Pancreas (tissue), 10 donors: ENCODE measurements at regions not wholly inside any gene's neighbourhood (a gene's known extent, or its start where the extent isn't known, plus 50 kb on each side); places are given as distances from the start of the nearest gene placed in this dataset.
A peak's percentile ranks its signal among the peaks of the same experiment; 100 is the strongest.

Experiments used
- ATAC-seq, 4 donors: fragments of 200-7000 bp; cut with Tn5 transposase; one replicate each; pipeline versions ENCODE4 v1.8.0 to v1.9.1; 2020; ENCODE audit warnings: mild to moderate bottlenecking in 4 of 4, moderate library complexity in 4 of 4
- DNase-seq, 6 donors: peaks; one replicate each; pipeline ENCODE4 v3.0.0-alpha.2; 2020
- FAIRE-seq: peaks from 2 replicates; lab custom pipeline; 2012; peaks lifted over from hg19 to GRCh38; lab: Jason Lieb, UNC
- H3K27ac ChIP-seq, 4 donors: fragments of 200-600 bp; sonication (generic); 1 replicate in 3 of 4; 2 replicates in 1 of 4; pipeline versions ENCODE4 v1.5.0 to v1.8.0; 2020
- H3K27me3 ChIP-seq, 4 donors: fragments of 200-600 bp; one replicate each; pipeline ENCODE4 v1.8.0; 2021
- H3K36me3 ChIP-seq, 3 donors: fragments of 200-600 bp; sonication (generic) in 1 of 3; one replicate each; pipeline versions ENCODE4 v1.5.0 to v1.8.0; 2020 to 2021
- H3K4me1 ChIP-seq, 3 donors: fragments of 200-600 bp; one replicate each; pipeline ENCODE4 v1.8.0; 2021
- H3K4me3 ChIP-seq, 4 donors: fragments of 200-600 bp; sonication (generic) in 2 of 4; one replicate each; pipeline versions ENCODE4 v1.5.0 to v1.8.0; 2020 to 2021
- H3K9me3 ChIP-seq, 4 donors: fragments of 200-600 bp; one replicate each; pipeline ENCODE4 v1.8.0; 2021
- WGBS, 2 donors: extraction: QIAGEN DNeasy Blood & Tissue Kit; methylation state at CpG; one replicate each; pipeline ENCODE4 v1.1.7; 2013; 5-methylcytosine and 5-hydroxymethylcytosine counted together
- intact Hi-C, 3 donors: fragments of 100-400 bp; cut with DNase I; formaldehyde crosslinking; loops; one replicate each; pipeline versions ENCODE4 v1.11.1 to v1.14.2; 2022
- TF ChIP-seq, protein P1 (sequence below), 4 donors: fragments of 200-600 bp; sonication (generic) in 3 of 4; IDR thresholded peaks; one replicate each; pipeline versions ENCODE4 v1.5.0 to v1.8.0; 2021; ENCODE audit warnings: antibody characterized with exemption in 4 of 4
- donor health status: healthy with polysubstance abuse.
- donor health status: DM: no; HTN: no; CAD: no; lungs with moderate emphysema.
- donor health status: DM: no; HTN: no; CAD: no.
- donor health status: control.
- donor health status: control.
- donor health status: Bipolar disorder and iron deficiency.
- donor health status: DM: yes; HTN: yes; CAD: no.
- donor health status: DM: no; HTN: no; CAD: no.
- donor health status: DM: no; HTN: no; CAD: no.
- donor health status: DM: yes; HTN: yes; CAD: no.

- Histone ChIP-seq H3K36me3 (no peaks in the 10 kb centered on the region), H3K4me1 (no peaks in the 10 kb centered on the region), H3K27ac (no peak overlapping the region), H3K4me3 (no peak overlapping the region), H3K9me3 (no peaks in the 10 kb centered on the region), H3K27me3 (no peaks in the 10 kb centered on the region)
- intact Hi-C loops: no loop called here
- no peak for DNase-seq
- TF ChIP-seq, protein P1, sequence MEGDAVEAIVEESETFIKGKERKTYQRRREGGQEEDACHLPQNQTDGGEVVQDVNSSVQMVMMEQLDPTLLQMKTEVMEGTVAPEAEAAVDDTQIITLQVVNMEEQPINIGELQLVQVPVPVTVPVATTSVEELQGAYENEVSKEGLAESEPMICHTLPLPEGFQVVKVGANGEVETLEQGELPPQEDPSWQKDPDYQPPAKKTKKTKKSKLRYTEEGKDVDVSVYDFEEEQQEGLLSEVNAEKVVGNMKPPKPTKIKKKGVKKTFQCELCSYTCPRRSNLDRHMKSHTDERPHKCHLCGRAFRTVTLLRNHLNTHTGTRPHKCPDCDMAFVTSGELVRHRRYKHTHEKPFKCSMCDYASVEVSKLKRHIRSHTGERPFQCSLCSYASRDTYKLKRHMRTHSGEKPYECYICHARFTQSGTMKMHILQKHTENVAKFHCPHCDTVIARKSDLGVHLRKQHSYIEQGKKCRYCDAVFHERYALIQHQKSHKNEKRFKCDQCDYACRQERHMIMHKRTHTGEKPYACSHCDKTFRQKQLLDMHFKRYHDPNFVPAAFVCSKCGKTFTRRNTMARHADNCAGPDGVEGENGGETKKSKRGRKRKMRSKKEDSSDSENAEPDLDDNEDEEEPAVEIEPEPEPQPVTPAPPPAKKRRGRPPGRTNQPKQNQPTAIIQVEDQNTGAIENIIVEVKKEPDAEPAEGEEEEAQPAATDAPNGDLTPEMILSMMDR (IDR thresholded peaks at IDR 0.05): no peak
- no peak for ATAC-seq
- no peak for FAIRE-seq
Observed at GRCh38 chr1:219797009-219797408, 131.3 kb downstream of the SLC30A10 start.

GRCh38 chr1:219795363-219795917 lies 132.9 kb downstream of the SLC30A10 start:
- no peak for DNase-seq
- TF ChIP-seq, protein P1 (IDR thresholded peaks at IDR 0.05): no peak
- Histone ChIP-seq H3K27ac (no peak overlapping the region), H3K27me3 (no peaks in the 10 kb centered on the region), H3K4me3 (no peak overlapping the region), H3K4me1 (no peaks in the 10 kb centered on the region), H3K9me3 (no peaks in the 10 kb centered on the region), H3K36me3 (no peaks in the 10 kb centered on the region)
- 39 to 44% methylated on average over 9 of the region's 9 CpGs for WGBS, 2 donors
- no peak for ATAC-seq
- no peak for FAIRE-seq
- intact Hi-C loops: no loop called here

DNA sequence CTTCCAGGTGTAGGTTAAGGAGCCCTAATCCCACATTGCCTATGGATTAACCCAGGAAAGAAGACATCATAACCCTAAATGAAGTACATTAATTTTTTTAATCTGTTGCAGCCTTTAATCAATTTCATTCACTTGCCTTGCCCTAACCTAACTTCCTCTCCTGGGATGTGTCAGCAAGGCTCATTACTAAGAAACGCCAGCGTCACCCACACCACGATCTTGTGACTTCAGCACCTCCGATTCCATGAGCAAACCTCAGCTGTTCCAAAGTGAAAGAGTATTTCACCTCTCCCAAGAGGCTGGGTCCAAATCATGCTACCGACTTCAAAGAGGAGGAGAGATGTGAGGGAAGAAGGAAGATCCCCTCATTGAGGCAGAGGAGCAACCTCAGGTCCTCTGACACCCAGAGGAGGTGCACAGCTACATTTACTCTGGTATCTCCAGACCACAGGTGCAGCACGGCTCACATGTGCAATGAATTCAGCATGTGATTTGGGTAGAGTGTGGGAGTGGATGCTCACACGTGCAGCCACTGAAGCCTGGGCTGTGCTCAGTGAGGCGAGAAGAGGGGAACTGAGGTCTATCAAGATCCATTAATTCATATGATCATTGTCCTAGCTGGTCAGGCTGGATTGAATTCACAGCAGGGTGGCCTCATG lies 134.1 kb downstream of the SLC30A10 start:
- intact Hi-C loops: no loop called here
- no peak for DNase-seq
- no peaks in the 10 kb centered on the region for H3K27me3 ChIP-seq
- H3K9me3 ChIP-seq: no peaks in the 10 kb centered on the region
- ATAC-seq: no peak
- no peak overlapping the region for H3K27ac ChIP-seq
- no peak for FAIRE-seq
- H3K36me3 ChIP-seq: no peaks in the 10 kb centered on the region
- H3K4me1 ChIP-seq: no peaks in the 10 kb centered on the region
- WGBS, 2 donors: 68 to 78% methylated on average over 8 of the region's 8 CpGs
- no peak overlapping the region for H3K4me3 ChIP-seq
- TF ChIP-seq, protein P1 (IDR thresholded peaks at IDR 0.05): no peak

- DNase-seq (no peak), FAIRE-seq (no peak), ATAC-seq (peak in 1 of 4 donors; percentile 17)
- Histone ChIP-seq H3K27ac (no peak overlapping the region), H3K9me3 (no peaks in the 10 kb centered on the region), H3K4me1 (no peaks in the 10 kb centered on the region), H3K4me3 (no peak overlapping the region), H3K36me3 (no peaks in the 10 kb centered on the region), H3K27me3 (no peaks in the 10 kb centered on the region)
- intact Hi-C loops: no loop called here
- 59 to 75% methylated on average over 3 of the region's 3 CpGs for WGBS, 2 donors
- TF ChIP-seq, protein P1 (IDR thresholded peaks at IDR 0.05): no peak
Observed at GRCh38 chr1:219792337-219793021, 135.9 kb downstream of the SLC30A10 start.

GRCh38 chr1:219791766-219792165 lies 136.6 kb downstream of the SLC30A10 start:
- no peak overlapping the region for H3K27ac ChIP-seq
- H3K4me3 ChIP-seq: no peak overlapping the region
- no peaks in the 10 kb centered on the region for H3K4me1 ChIP-seq
- no peaks in the 10 kb centered on the region for H3K36me3 ChIP-seq
- FAIRE-seq: no peak
- 51 to 76% methylated on average over 2 of the region's 2 CpGs for WGBS, 2 donors
- ATAC-seq: no peak
- intact Hi-C loops: no loop called here
- no peaks in the 10 kb centered on the region for H3K9me3 ChIP-seq
- TF ChIP-seq, protein P1 (IDR thresholded peaks at IDR 0.05): no peak
- H3K27me3 ChIP-seq: no peaks in the 10 kb centered on the region
- DNase-seq: no peak
